GM10248 (cell line): ENCODE measurements at regions not wholly inside any gene's neighbourhood (a gene's known extent, or its start where the extent isn't known, plus 50 kb on each side); places are given as distances from the start of the nearest gene placed in this dataset.

ENCODE experiments used
- CTCF ChIA-PET: fragments of 300-600 bp; sonication (Branson Sonifier 250); formaldehyde crosslinking; extraction: SDS; loops from one replicate; lab custom pipeline; 2021; ENCODE audit warnings: antibody characterized with exemption; lab: Yijun Ruan, JAX
- POLR2A ChIA-PET: fragments of 350-650 bp; sonication (Branson Sonifier 250); formaldehyde crosslinking; extraction: SDS; loops from one replicate; lab custom pipeline; 2020; ENCODE audit warnings: antibody characterized with exemption; lab: Yijun Ruan, JAX
- DNase-seq: peaks from one replicate; pipeline ENCODE4 v3.0.0; 2012; ENCODE audit errors: extremely low spot score
- TF ChIP-seq, protein P1 (sequence below): IDR thresholded peaks from 2 replicates; pipeline ENCODE4 v1.5.1; 2012; ENCODE audit warnings: mild to moderate bottlenecking, low read depth; ENCODE audit errors: extremely low read depth, missing control alignments, control extremely low read depth

DNA sequence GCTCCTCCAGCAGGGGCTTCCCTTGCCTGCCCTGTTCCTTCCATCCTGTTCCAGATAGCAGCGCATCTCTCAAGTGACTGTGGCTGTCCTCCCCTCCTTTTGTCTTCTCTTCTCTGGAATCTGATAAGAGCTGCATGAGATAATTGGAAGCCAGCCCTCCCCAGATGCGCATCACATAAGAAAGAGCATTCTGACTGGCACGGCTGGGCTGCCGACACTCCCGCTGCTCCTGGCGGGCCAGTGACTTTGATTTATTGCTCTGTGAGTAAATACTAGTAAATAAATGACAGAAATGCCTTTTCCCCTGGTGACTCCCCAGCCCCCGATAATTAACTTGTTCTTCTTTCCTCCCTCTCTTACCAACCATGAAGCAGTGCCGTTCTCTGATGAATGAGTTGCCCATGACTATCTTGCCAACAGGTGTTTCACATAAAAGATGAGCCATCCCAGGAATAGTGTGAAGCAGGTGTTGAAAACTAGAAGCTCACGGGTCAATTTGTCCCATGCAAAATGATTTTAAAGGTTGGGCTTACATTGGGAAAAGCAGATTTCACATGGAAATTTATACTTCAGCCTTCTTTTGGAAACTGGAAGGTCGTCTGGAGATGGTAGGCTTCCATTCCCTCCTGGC, 212.3 kb downstream of the ERCC6L2 start:
- CTCF ChIA-PET, result no interaction called here
- POLR2A ChIA-PET, result no interaction called here
- TF ChIP-seq, protein P1, sequence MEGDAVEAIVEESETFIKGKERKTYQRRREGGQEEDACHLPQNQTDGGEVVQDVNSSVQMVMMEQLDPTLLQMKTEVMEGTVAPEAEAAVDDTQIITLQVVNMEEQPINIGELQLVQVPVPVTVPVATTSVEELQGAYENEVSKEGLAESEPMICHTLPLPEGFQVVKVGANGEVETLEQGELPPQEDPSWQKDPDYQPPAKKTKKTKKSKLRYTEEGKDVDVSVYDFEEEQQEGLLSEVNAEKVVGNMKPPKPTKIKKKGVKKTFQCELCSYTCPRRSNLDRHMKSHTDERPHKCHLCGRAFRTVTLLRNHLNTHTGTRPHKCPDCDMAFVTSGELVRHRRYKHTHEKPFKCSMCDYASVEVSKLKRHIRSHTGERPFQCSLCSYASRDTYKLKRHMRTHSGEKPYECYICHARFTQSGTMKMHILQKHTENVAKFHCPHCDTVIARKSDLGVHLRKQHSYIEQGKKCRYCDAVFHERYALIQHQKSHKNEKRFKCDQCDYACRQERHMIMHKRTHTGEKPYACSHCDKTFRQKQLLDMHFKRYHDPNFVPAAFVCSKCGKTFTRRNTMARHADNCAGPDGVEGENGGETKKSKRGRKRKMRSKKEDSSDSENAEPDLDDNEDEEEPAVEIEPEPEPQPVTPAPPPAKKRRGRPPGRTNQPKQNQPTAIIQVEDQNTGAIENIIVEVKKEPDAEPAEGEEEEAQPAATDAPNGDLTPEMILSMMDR, result no peak
- DNase-seq, result no peak

DNA sequence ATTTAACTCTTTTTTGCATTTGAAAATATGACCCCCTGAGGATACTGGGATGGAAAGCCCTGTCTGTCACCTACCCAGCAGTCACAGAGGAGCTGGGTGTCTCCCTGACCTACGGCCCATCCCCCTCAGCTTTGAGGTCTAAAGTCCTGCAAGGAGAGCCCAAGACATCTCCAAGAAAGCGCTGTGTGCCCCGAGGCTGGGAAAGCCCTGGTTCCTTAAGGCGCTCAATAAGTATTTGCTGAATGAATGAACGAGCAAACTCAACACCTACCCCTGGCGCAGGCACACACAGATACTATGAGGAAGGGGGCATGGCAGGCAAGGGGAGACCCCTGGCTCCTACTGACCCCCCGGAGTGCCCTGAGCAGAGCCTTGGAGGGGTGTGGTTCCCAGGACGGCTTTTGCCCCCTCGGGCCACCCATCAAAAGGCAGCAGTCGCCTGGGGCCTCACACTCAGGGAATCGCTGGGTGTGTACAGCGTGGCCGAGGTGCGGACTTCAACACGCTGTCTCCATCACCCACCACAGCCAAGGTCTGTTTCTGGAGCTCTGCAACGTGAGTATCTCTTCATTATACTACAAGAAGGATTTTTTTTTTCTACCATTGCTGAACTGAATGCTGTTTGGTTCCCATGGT, 211.6 kb downstream of the ERCC6L2 start:
- POLR2A ChIA-PET, result no interaction called here
- CTCF ChIA-PET, result no interaction called here
- DNase-seq, result no peak
- TF ChIP-seq, protein P1, result no peak

DNA sequence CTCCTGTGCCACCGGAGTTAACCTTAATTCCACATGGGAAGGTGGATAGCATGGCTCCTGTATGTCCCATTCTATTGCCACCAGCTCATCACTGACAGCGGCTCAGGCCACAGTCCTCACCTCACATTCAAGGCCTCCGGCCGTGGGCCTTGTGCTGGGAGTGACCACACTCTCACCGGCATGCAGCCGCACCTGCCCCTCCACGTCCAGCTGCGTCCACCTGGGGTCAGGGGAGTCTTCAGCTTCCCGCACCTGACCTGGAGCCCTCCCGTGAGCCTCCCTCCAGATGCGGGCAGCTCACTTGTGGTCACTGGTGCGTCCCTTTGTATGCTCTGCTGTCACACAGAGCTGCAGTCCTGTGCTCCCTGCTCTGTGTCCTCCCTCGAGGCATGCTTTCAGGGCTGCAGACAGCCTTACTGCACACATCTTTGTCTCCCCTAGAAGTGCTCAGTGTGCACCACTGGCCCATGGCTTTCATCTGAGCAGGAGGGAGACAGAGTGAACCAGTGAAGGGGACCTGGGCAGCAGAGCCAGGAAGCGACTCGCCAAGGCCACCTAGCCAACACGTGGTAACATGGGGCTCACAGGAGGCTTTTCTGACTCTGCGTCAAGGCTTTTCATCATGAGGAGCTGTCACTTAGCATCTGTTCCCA, 210.1 kb downstream of the ERCC6L2 start:
- ChIA-PET POLR2A (no interaction called here), CTCF (interaction anchor here (1.1 kb wide), 1 partner anchor 17 kb away, joined by 3 read pairs; no protein-coding TSS in a partner anchor)
- TF ChIP-seq, protein P1, result no peak
- no peak for DNase-seq

DNA sequence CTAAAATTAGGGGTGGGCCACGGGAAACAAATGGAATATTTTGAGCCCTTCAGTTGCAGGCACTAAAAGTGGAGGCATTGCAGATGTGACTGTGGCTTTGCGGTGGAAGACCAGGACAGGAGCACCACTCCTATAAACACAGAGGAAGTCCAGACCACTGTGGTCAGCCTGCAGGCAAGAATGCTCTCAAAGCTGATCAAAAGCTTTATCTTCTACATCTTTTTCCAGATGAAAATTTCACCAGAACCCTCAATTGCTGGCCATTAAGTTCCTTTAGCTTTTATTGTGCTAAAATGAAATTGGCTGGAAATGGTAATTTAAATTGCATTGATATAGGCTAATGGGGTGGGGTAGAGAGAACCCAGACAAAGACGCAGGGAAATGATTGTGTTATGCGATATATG, 208.8 kb downstream of the ERCC6L2 start:
- DNase-seq, result no peak
- ChIA-PET CTCF (interaction anchor here (1.1 to 1.2 kb wide), 2 partner anchors 18 to 31 kb away, joined by 3 read pairs; no protein-coding TSS in a partner anchor), POLR2A (no interaction called here)
- TF ChIP-seq, protein P1, result no peak

DNA sequence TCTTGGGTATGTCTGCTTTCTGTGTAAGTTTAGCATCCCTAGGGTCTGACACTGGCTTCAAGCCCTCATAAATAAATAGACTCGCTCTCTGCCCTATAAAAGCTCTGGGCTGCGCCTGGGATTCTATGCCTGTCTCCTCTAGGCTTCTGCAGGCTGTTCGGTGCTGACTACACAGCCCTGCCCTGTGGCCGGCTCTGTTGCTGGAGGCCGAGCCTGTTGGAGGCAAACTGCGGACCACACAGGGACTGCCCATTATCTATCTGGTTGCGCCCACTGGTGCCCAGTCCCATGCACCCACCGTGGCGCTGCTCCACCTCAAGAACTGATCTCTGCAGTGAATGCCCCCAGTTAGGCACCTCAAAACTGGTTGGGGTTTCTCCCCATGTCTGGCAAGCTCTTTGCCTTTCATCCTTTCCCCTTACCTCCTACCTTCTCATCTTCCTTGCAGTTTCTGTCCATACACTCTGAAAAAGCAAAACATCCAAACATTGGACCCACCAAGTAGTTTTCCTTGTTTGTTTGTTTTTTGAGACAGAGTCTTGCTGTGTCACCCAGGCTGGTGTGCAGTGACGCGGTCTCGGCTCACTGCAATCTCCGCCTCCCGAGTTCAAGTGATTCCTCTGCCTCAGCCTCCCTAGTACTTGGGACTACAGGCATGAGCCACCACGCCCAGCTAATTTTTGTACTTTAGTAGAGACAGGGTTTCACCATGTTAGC, 207.2 kb downstream of the ERCC6L2 start:
- ChIA-PET CTCF (no interaction called here), POLR2A (no interaction called here)
- no peak for DNase-seq
- TF ChIP-seq, protein P1, result no peak

DNA sequence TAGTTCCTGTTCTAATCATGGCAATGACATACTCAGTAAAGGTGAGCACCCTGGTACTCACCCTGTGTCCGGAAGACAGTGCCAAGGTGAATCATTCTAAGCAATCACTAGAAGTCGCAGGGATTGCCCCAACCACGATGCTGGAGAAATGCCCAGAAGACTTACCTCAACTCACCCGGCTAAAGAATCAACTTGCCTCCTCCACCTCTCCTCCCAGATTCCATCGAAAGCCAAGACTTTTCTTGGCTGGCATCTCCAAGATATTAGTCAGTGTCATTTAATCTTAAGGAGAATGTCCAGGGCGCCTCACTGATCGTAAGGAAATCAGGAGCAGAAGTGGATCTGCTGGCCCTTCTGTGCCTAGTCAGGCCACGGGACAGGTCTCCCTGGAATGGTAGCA, 204.9 kb downstream of the ERCC6L2 start:
- TF ChIP-seq, protein P1, result no peak
- no peak for DNase-seq
- CTCF ChIA-PET, result no interaction called here
- POLR2A ChIA-PET, result no interaction called here
